Naive thymus-derived CD4-positive, alpha-beta T cell (primary cell): ENCODE measurements at regions not wholly inside any gene's neighbourhood (a gene's known extent, or its start where the extent isn't known, plus 50 kb on each side); places are given as distances from the start of the nearest gene placed in this dataset.
"Not testable (repeated sequence)": the region's sequence is repeated elsewhere in the genome, so short reads cannot be mapped to it uniquely, and the experiment has no call there.

Experiments
- ATAC-seq: fragments of 150-1000 bp; cut with Tn5 transposase; 2 replicates; pipeline ENCODE4 v1.10.0; 2021; ENCODE audit warnings: mild to moderate bottlenecking, moderate library complexity
- CTCF ChIA-PET: fragments of 350-600 bp; sonication (Branson Sonifier 250); formaldehyde crosslinking; loops from one replicate; lab custom pipeline; 2021; ENCODE audit warnings: antibody characterized with exemption; lab: Charles Lee
- POLR2A ChIA-PET: fragments of 350-600 bp; sonication (Branson Sonifier 250); formaldehyde crosslinking; loops from one replicate; lab custom pipeline; 2021; ENCODE audit warnings: antibody characterized with exemption, inconsistent platforms; lab: Charles Lee
- DNase-seq, 9 donors: peaks; one replicate each; pipeline versions ENCODE4 v3.0.0 to v3.0.0-alpha.2; 2020 to 2022; ENCODE audit warnings: mixed read lengths in 1 of 9
- H3K27ac ChIP-seq: one replicate; pipeline ENCODE4 v1.7.0; 2013; ENCODE audit warnings: mild to moderate bottlenecking, low read depth, low read length, moderate library complexity
- H3K27me3 ChIP-seq, 2 donors: one replicate each; pipeline ENCODE4 v1.7.0; 2013; ENCODE audit warnings: low read length in 2 of 2, mild to moderate bottlenecking in 2 of 2, moderate library complexity in 2 of 2; ENCODE audit not compliant: control insufficient read depth in 2 of 2, insufficient read depth in 2 of 2
- H3K36me3 ChIP-seq, 3 experiments: 1 replicate in 2 of 3; 2 replicates in 1 of 3; pipeline ENCODE4 v1.7.0; 2013; ENCODE audit warnings: low read length in 3 of 3, mild to moderate bottlenecking in 3 of 3, moderate library complexity in 1 of 3; ENCODE audit not compliant: insufficient read depth in 3 of 3, control insufficient read depth in 2 of 3
- H3K4me1 ChIP-seq, 2 donors: one replicate each; pipeline ENCODE4 v1.7.0; 2013; ENCODE audit warnings: low read length in 2 of 2, mild to moderate bottlenecking in 2 of 2, moderate library complexity in 1 of 2; ENCODE audit not compliant: control insufficient read depth in 2 of 2, insufficient read depth in 2 of 2
- H3K4me3 ChIP-seq: 2 replicates; pipeline ENCODE4 v1.7.0; 2013; ENCODE audit warnings: mild to moderate bottlenecking, low read length
- H3K9me3 ChIP-seq, 3 experiments: 1 replicate in 2 of 3; 2 replicates in 1 of 3; pipeline ENCODE4 v1.7.0; 2013; ENCODE audit warnings: low read length in 3 of 3; ENCODE audit not compliant: control insufficient read depth in 2 of 3
- H3K27ac Mint-ChIP-seq, 9 donors: one replicate each; pipeline ENCODE4 v1.8.0; 2020 to 2022; ENCODE audit warnings: mixed read lengths in 9 of 9, mild to moderate bottlenecking in 8 of 9, moderate library complexity in 5 of 9, inconsistent platforms in 2 of 9
- H3K27me3 Mint-ChIP-seq, 5 donors: one replicate each; pipeline ENCODE4 v1.8.0; 2021 to 2022; ENCODE audit warnings: mixed read lengths in 5 of 5, mild to moderate bottlenecking in 1 of 5
- H3K36me3 Mint-ChIP-seq, 5 donors: one replicate each; pipeline ENCODE4 v1.8.0; 2020 to 2022; ENCODE audit warnings: mixed read lengths in 5 of 5, mild to moderate bottlenecking in 3 of 5, inconsistent platforms in 1 of 5
- H3K4me1 Mint-ChIP-seq, 7 donors: one replicate each; pipeline ENCODE4 v1.8.0; 2020 to 2022; ENCODE audit warnings: mixed read lengths in 7 of 7, mild to moderate bottlenecking in 3 of 7, inconsistent platforms in 1 of 7
- H3K4me3 Mint-ChIP-seq, 10 donors: one replicate each; pipeline ENCODE4 v1.8.0; 2020 to 2022; ENCODE audit warnings: mild to moderate bottlenecking in 10 of 10, mixed read lengths in 10 of 10, moderate library complexity in 6 of 10, inconsistent platforms in 2 of 10
- H3K9me3 Mint-ChIP-seq, 11 donors: one replicate each; pipeline ENCODE4 v1.8.0; 2020 to 2022; ENCODE audit warnings: mixed read lengths in 11 of 11, mild to moderate bottlenecking in 4 of 11, inconsistent platforms in 1 of 11, moderate library complexity in 1 of 11
- intact Hi-C, 2 donors: fragments of 100-400 bp; cut with micrococcal nuclease; formaldehyde crosslinking; loops; one replicate each; pipeline ENCODE4 v1.15.1; 2023

GRCh38 chr5:162621726-162622263, 554.2 kb downstream of the GABRG2 start:
- DNase-seq, H3K9me3 ChIP-seq, intact Hi-C loops, H3K27me3 ChIP-seq, H3K36me3 ChIP-seq, POLR2A ChIA-PET, H3K27ac ChIP-seq, H3K4me1 Mint-ChIP-seq, H3K27ac Mint-ChIP-seq, H3K4me1 ChIP-seq, H3K36me3 Mint-ChIP-seq, CTCF ChIA-PET, H3K4me3 ChIP-seq, H3K4me3 Mint-ChIP-seq, H3K27me3 Mint-ChIP-seq, ATAC-seq: not testable (repeated sequence)
- H3K9me3 Mint-ChIP-seq, result peaks cover 0 to 34% (median 10%) of the 10 kb centered on the region in 11 donors

- ChIA-PET POLR2A (no interaction called here), CTCF (no interaction called here)
- no peak overlapping the region for H3K4me3 ChIP-seq
- no peak overlapping the region for H3K27ac Mint-ChIP-seq
- no peak overlapping the region for H3K4me3 Mint-ChIP-seq
- ATAC-seq (no peak), DNase-seq (no peak)
- H3K27me3 ChIP-seq, result no peaks in the 10 kb centered on the region
- peaks cover 4 to 43% (median 17%) of the 10 kb centered on the region in 11 donors for H3K9me3 Mint-ChIP-seq
- no peaks in the 10 kb centered on the region for H3K4me1 Mint-ChIP-seq
- no peak overlapping the region for H3K27ac ChIP-seq
- no peaks in the 10 kb centered on the region for H3K36me3 ChIP-seq
- H3K27me3 Mint-ChIP-seq, result no peaks in the 10 kb centered on the region
- no peaks in the 10 kb centered on the region for H3K4me1 ChIP-seq
- intact Hi-C loops, result no loop called here
- no peaks in the 10 kb centered on the region for H3K36me3 Mint-ChIP-seq
- peaks cover 0 to 5% (median 0%) of the 10 kb centered on the region in 3 experiments for H3K9me3 ChIP-seq
Measured at GRCh38 chr5:162624110-162624509, 556.5 kb downstream of the GABRG2 start.

GRCh38 chr5:162637481-162637880, 569.9 kb downstream of the GABRG2 start:
- Histone ChIP-seq H3K27ac (no peak overlapping the region), H3K27me3 (no peaks in the 10 kb centered on the region), H3K4me3 (no peak overlapping the region), H3K4me1 (no peaks in the 10 kb centered on the region), H3K36me3 (no peaks in the 10 kb centered on the region), H3K9me3 (peaks cover 0 to 18% (median 0%) of the 10 kb centered on the region in 3 experiments)
- ATAC-seq, result no peak
- no peaks in the 10 kb centered on the region for H3K36me3 Mint-ChIP-seq
- ChIA-PET POLR2A (no interaction called here), CTCF (no interaction called here)
- H3K27me3 Mint-ChIP-seq, result no peaks in the 10 kb centered on the region
- H3K27ac Mint-ChIP-seq, result no peak overlapping the region
- intact Hi-C loops, result no loop called here
- no peak for DNase-seq
- H3K4me3 Mint-ChIP-seq, result no peak overlapping the region
- H3K9me3 Mint-ChIP-seq, result peaks cover 6 to 47% (median 22%) of the 10 kb centered on the region in 11 donors
- no peaks in the 10 kb centered on the region for H3K4me1 Mint-ChIP-seq

- peaks cover 0 to 13% (median 0%) of the 10 kb centered on the region in 3 experiments for H3K9me3 ChIP-seq
- no peak for DNase-seq
- H3K27me3 ChIP-seq, result no peaks in the 10 kb centered on the region
- Mint-ChIP-seq H3K36me3 (no peaks in the 10 kb centered on the region), H3K4me3 (no peak overlapping the region), H3K27ac (no peak overlapping the region), H3K4me1 (no peaks in the 10 kb centered on the region), H3K27me3 (no peaks in the 10 kb centered on the region), H3K9me3 (peaks cover 9 to 34% (median 18%) of the 10 kb centered on the region in 11 donors)
- ATAC-seq, result no peak
- no peaks in the 10 kb centered on the region for H3K4me1 ChIP-seq
- ChIA-PET CTCF (no interaction called here), POLR2A (no interaction called here)
- no peaks in the 10 kb centered on the region for H3K36me3 ChIP-seq
- H3K27ac ChIP-seq, result no peak overlapping the region
- intact Hi-C loops, result no loop called here
- H3K4me3 ChIP-seq, result no peak overlapping the region
Measured at GRCh38 chr5:162638849-162639248, 571.3 kb downstream of the GABRG2 start.

GRCh38 chr5:162641142-162641813, 573.7 kb downstream of the GABRG2 start:
- no peak for ATAC-seq
- no peak overlapping the region for H3K27ac ChIP-seq
- no peaks in the 10 kb centered on the region for H3K36me3 Mint-ChIP-seq

GRCh38 chr5:162654661-162655405, 587.3 kb downstream of the GABRG2 start:
- DNase-seq, result no peak
- no peak overlapping the region for H3K4me3 Mint-ChIP-seq
- ATAC-seq, result no peak
- intact Hi-C loops, result no loop called here
- Histone ChIP-seq H3K27me3 (no peaks in the 10 kb centered on the region), H3K9me3 (no peaks in the 10 kb centered on the region), H3K4me1 (no peaks in the 10 kb centered on the region), H3K36me3 (no peaks in the 10 kb centered on the region), H3K4me3 (no peak overlapping the region), H3K27ac (no peak overlapping the region)
- POLR2A ChIA-PET, result no interaction called here
- H3K36me3 Mint-ChIP-seq, result no peaks in the 10 kb centered on the region
- no peaks in the 10 kb centered on the region for H3K4me1 Mint-ChIP-seq
- CTCF ChIA-PET, result no interaction called here
- no peak overlapping the region for H3K27ac Mint-ChIP-seq
- peaks cover 3 to 34% (median 9%) of the 10 kb centered on the region in 11 donors for H3K9me3 Mint-ChIP-seq
- H3K27me3 Mint-ChIP-seq, result no peaks in the 10 kb centered on the region

More at GRCh38 chr5:162641142-162641813, 573.7 kb downstream of the GABRG2 start:
- Mint-ChIP-seq H3K27me3 (no peaks in the 10 kb centered on the region), H3K27ac (no peak overlapping the region), H3K9me3 (peaks cover 3 to 15% (median 7%) of the 10 kb centered on the region in 11 donors), H3K4me1 (no peaks in the 10 kb centered on the region), H3K4me3 (no peak overlapping the region)
- intact Hi-C loops, result no loop called here
- ChIA-PET POLR2A (no interaction called here), CTCF (no interaction called here)
- Histone ChIP-seq H3K36me3 (no peaks in the 10 kb centered on the region), H3K9me3 (no peaks in the 10 kb centered on the region), H3K4me1 (no peaks in the 10 kb centered on the region), H3K4me3 (no peak overlapping the region), H3K27me3 (no peaks in the 10 kb centered on the region)
- DNase-seq, result no peak
